ENCODE measurements at regions not wholly inside any gene's neighbourhood (a gene's known extent, or its start where the extent isn't known, plus 50 kb on each side); places are given as distances from the start of the nearest gene placed in this dataset.

DNA sequence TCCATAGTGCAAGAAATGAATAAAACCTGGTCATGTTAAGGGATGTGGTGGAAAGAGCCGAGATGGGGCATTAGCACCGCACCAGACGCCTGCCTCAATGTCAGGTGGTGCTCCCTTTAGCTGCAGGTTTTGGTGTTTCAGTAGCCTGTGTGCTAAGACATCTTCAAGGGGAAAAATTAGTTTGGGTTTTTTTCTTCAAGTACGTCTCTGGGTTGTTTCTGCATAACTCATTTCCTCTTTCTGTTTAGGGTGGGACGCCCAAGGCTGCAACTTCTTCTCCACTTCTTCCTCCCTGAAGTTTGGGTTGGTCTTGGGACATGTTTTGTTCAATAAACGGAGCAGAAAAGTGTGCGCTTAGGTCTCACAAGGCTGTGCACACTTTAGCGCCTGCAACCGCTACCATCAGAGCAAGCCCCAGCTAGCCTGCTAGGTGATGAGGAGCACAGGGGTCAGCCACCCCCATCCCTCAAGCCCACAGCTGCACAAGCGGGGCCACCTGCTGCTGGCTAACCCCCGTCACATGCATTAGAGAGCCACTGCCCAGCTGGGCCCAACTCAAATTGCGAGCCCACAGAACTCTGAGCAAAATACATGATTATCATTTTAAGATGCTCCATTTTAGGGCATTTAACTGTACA lies 1495.7 kb downstream of the TBC1D22A start:
- no peak overlapping the region for H3K4me3 ChIP-seq (ENCODE audit: control insufficient read depth, low read depth, low read length)
- no peak for TF ChIP-seq CTCF (IDR thresholded peaks at IDR 0.05; ENCODE audit: control insufficient read depth, insufficient read depth, low read depth, low read length, missing control alignments)
- DNase-seq (ENCODE audit: low read depth) = no peak

- no peak overlapping the region for H3K4me3 ChIP-seq (ENCODE audit: control insufficient read depth, low read depth, low read length)
- no peak for DNase-seq (ENCODE audit: low read depth)
- TF ChIP-seq CTCF (IDR thresholded peaks at IDR 0.05; ENCODE audit: control insufficient read depth, insufficient read depth, low read depth, low read length, missing control alignments) = no peak
Observed at GRCh38 chr22:48257685-48258055, 1495.2 kb downstream of the TBC1D22A start.

- no peak for DNase-seq (ENCODE audit: low read depth)
- H3K4me3 ChIP-seq (ENCODE audit: control insufficient read depth, low read depth, low read length) = no peak overlapping the region
- no peak for TF ChIP-seq CTCF (IDR thresholded peaks at IDR 0.05; ENCODE audit: control insufficient read depth, insufficient read depth, low read depth, low read length, missing control alignments)
Observed at GRCh38 chr22:48256776-48257684, 1494.6 kb downstream of the TBC1D22A start.

DNA sequence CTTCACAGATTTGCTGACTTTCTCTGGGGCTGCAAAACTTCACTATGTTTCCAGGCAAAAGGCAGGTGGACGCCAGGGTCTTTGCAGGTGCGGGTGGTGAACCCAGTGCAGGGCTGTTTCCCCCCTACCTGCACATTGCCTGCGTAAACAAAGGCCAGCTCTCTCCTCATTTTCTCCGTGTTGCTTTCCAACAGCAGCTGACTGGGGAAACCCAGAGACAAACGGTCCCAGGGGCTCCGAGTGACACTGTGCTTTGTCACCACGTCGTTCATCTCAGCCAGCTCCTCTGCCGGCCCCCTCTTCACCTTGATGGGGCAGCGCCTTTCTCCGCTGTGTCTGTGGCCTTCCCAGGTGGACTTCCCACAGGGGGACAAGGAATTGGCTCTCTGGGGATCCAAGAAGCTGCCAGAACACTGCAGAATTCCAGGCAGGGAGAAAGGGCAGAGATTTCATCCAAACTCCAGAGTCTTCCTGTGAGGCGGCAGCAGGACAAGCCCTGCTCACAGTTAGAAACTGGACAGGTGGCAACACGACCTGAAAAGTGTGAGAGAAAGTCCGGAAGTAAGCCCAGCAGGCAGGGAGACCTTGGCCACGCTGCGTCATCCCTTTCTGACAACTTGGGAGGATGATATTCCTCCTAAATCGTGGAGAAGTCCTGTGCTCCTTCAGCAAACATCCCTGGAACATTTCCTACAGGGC lies 1493.7 kb downstream of the TBC1D22A start:
- no peak for TF ChIP-seq CTCF (IDR thresholded peaks at IDR 0.05; ENCODE audit: control insufficient read depth, insufficient read depth, low read depth, low read length, missing control alignments)
- no peak overlapping the region for H3K4me3 ChIP-seq (ENCODE audit: control insufficient read depth, low read depth, low read length)
- no peak for DNase-seq (ENCODE audit: low read depth)

- DNase-seq (ENCODE audit: low read depth) = no peak
- H3K4me3 ChIP-seq (ENCODE audit: control insufficient read depth, low read depth, low read length) = no peak overlapping the region
- no peak for TF ChIP-seq CTCF (IDR thresholded peaks at IDR 0.05; ENCODE audit: control insufficient read depth, insufficient read depth, low read depth, low read length, missing control alignments)
Observed at GRCh38 chr22:48254311-48254873, 1491.9 kb downstream of the TBC1D22A start.

- no peak overlapping the region for H3K4me3 ChIP-seq (ENCODE audit: control insufficient read depth, low read depth, low read length)
- no peak for TF ChIP-seq CTCF (IDR thresholded peaks at IDR 0.05; ENCODE audit: control insufficient read depth, insufficient read depth, low read depth, low read length, missing control alignments)
- DNase-seq (ENCODE audit: low read depth) = no peak
Observed at GRCh38 chr22:48253573-48253972, 1491.1 kb downstream of the TBC1D22A start.

Measured in AG09309 (cell line).